DND-41 (cell line): ENCODE measurements at regions not wholly inside any gene's neighbourhood (a gene's known extent, or its start where the extent isn't known, plus 50 kb on each side); places are given as distances from the start of the nearest gene placed in this dataset.

Source experiments
- EZH2 ChIP-seq: IDR thresholded peaks from 3 replicates; pipeline ENCODE4 v1.6.1; 2012; ENCODE audit warnings: borderline replicate concordance, low read depth, mild to moderate bottlenecking, moderate library complexity, low read length, inconsistent platforms; ENCODE audit not compliant: severe bottlenecking
- TF ChIP-seq, protein P1 (sequence below): IDR thresholded peaks from 2 replicates; pipeline ENCODE4 v1.5.1; 2012; ENCODE audit warnings: borderline replicate concordance, low read length, moderate library complexity, mild to moderate bottlenecking; ENCODE audit not compliant: poor library complexity, severe bottlenecking; ENCODE audit errors: extremely low read depth

DNA sequence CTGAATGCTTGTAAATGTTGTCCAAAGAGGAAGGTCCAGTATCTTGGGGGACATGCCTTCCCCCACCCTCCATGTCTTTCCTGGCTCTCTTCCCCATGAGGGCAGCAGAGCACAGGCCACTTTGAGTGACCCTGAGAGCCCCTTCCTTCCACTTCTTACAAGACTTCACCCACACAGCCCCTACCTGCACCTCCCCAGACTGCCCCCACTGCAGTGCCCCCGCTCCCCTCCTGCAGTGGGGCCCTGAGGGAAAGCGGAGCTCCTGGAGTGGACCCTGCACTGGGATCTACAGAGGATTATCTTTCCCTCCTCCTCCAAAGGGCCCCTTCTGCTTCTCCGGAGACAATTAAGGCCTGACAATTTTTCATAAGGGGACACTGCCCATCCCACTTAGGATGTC is 326.8 kb downstream of the TCERG1L start:
- no peak for TF ChIP-seq EZH2
- TF ChIP-seq, protein P1, sequence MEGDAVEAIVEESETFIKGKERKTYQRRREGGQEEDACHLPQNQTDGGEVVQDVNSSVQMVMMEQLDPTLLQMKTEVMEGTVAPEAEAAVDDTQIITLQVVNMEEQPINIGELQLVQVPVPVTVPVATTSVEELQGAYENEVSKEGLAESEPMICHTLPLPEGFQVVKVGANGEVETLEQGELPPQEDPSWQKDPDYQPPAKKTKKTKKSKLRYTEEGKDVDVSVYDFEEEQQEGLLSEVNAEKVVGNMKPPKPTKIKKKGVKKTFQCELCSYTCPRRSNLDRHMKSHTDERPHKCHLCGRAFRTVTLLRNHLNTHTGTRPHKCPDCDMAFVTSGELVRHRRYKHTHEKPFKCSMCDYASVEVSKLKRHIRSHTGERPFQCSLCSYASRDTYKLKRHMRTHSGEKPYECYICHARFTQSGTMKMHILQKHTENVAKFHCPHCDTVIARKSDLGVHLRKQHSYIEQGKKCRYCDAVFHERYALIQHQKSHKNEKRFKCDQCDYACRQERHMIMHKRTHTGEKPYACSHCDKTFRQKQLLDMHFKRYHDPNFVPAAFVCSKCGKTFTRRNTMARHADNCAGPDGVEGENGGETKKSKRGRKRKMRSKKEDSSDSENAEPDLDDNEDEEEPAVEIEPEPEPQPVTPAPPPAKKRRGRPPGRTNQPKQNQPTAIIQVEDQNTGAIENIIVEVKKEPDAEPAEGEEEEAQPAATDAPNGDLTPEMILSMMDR, result no peak
